ENCODE measurements at regions not wholly inside any gene's neighbourhood (a gene's known extent, or its start where the extent isn't known, plus 50 kb on each side); places are given as distances from the start of the nearest gene placed in this dataset.
"Not testable (repeated sequence)": the region's sequence is repeated elsewhere in the genome, so short reads cannot be mapped to it uniquely, and the experiment has no call there.

DNA sequence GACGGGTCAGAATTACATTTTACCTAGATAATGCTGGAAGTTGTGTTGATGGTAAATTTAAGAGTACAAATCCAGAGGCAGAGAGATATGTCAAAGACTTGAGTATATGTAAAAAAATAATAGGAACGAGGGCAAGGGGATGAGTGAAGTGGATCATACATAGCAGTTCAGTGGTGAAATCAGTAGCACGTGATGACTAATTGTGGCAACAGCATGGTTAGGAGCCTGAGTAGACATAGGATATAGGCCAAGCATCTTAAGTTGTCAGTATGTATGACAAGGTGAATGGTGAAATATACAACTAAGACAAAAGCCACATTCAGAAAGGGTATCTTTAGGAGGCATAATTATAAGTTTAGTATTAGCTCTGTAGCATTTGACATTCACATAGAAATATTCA is 826.5 kb upstream of the PIK3C3 start:
- no peak for DNase-seq (ENCODE audit: low read depth)

DNA sequence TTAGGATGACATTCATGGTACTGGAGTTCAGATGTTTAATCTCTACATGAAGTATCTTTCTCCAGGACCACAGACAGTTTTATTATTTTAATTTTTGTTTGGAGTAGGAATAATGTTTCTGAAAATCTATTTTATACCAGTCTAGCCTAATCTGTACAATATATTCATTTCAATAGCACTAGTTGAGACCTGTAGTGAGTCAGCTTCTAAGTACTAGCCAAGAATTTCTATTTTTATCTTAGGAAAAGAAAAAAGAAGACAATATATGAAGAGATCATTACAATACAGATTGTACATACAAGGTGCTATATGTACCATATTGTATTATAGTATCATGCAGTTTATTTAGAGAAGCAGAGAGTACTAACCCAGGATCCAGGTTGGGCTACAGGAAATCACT is 826.9 kb upstream of the PIK3C3 start:
- no peak for DNase-seq (ENCODE audit: low read depth)

DNA sequence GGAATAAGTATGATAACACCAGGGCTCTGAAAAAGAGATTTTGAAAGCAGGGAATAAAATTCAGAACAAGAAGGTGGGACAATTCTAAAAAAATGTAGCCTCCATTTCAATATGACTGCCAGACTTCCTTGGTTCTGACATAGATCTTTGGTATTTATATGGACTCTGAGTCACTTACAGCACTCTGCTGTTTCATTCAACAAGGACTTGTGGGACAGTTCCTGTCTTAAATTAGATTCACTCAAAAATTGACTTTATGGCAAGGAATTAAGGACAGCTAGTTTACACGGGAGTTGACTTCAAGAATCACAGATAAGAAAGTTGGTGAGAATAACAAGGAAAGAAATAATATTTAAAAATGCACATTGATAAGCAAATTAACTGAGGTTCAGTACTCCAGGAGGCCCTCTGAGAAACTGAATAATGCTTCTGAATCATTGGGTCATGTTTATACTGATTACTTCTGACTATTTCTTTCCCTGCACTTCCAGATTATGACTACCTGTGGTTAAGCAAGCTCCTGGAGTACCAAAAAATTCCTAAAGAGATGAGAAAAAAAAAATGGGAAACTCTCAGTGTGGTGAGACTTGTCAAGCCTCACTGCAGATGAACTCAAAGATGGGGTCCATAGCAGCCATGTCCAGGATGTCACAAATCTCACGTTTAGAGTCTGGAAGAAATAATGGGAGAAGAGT is 828.3 kb upstream of the PIK3C3 start:
- DNase-seq (ENCODE audit: low read depth), result no peak

- DNase-seq (ENCODE audit: low read depth), result no peak
Measured at GRCh38 chr18:41121116-41121826, 833.8 kb upstream of the PIK3C3 start.

DNA sequence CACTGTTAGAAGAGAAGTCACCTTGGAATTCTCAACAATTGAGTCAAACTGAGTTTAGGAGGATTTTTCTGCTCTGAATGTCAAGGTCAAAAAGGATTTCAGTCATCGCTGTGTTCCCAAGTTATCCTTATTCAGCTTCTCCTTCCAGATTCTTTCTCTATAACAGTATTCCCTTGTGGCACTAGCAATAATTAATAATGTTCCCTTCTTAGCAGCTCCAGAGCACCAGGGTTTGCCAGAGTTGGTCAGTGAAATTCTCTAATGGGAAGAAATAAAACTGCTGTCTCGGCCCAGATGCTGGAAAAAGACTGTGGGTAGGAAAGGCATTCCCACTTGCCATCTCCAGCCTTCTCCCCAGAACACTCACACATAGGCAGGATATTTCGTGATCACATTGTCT is 836.0 kb upstream of the PIK3C3 start:
- no peak for DNase-seq (ENCODE audit: low read depth)

- DNase-seq (ENCODE audit: low read depth), result no peak
Measured at GRCh38 chr18:41113885-41114482, 841.0 kb upstream of the PIK3C3 start.

GRCh38 chr18:41099451-41099850 is 855.6 kb upstream of the PIK3C3 start:
- DNase-seq (ENCODE audit: low read depth), result no peak

DNA sequence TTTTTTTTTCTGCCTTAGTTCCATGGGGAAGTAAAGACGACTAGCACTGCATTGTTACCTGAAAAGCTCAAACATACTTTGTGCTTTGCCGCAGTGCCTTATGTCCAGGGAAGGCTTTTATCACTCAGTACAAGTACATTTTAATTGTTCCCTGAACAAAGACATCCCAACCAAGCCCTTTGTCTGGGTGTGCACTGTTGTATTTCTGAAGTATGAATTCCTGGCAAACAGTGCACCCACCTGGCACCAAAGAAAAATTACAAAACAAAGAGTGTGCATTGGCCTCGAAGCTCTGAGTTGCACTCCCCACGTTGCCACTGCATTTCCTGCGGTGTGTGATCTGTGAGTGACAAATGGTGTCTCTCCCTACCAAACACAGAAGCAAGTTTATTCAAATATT is 858.5 kb upstream of the PIK3C3 start:
- no peak for DNase-seq (ENCODE audit: low read depth)

DNA sequence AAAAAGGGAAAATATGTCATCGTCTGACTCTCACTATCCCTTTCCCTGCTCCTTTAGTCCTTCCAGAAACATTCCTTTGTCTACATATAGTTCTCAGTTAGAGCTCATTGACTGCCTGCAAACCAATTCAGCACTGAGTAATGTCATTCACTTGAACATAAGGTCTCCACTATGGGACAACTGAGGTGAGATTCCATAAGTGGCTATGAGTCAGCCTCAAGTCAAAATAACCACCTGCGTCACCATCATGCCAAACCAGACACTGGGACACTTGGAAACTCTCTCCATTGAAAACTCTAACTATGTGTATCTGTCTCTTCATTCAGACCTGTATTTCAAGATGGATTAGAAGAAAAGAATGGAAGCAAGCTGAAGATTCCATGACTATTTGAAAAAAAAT is 878.0 kb upstream of the PIK3C3 start:
- no peak for DNase-seq (ENCODE audit: low read depth)

GRCh38 chr18:41075212-41075611 is 879.8 kb upstream of the PIK3C3 start:
- DNase-seq (ENCODE audit: low read depth), result no peak

- DNase-seq (ENCODE audit: low read depth), result no peak
Measured at GRCh38 chr18:41073372-41073954, 881.6 kb upstream of the PIK3C3 start.

DNA sequence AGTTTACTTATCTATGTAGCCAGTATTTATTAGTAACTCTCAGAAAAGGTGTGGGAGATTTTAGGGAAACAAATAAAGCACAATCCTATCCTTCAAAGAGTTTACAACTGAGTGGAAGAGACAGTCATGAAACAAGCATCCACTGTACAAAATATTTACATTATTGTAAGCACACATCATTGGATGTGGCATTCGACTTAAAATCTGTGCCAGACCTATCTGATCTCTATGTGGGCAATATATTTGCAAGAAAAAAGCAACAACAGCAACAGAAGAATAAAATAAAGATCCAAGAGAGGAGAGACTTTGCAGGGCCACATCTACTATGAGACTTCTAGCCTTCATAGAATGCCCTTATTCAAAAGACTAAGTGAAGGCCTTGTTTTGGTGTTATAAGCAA is 882.1 kb upstream of the PIK3C3 start:
- no peak for DNase-seq (ENCODE audit: low read depth)

DNA sequence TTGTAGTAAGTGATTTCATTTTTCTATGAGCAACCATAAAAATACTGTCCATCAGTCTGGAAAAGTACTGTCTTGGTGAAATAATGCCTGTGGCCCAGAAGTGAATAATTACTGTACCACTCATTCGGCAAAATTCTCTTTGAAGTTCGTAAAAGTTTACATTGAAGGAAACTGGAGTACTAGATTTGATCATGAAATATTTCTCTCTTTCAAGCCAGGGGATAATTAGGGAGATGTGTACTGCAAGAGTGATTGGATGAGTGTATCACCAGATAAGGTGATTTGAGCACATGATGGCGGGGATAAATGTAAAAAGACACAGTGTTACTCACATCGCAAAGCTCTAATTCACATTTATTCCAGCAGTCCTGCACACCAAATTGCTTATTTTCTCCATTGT is 883.2 kb upstream of the PIK3C3 start:
- DNase-seq (ENCODE audit: low read depth), result no peak

DNA sequence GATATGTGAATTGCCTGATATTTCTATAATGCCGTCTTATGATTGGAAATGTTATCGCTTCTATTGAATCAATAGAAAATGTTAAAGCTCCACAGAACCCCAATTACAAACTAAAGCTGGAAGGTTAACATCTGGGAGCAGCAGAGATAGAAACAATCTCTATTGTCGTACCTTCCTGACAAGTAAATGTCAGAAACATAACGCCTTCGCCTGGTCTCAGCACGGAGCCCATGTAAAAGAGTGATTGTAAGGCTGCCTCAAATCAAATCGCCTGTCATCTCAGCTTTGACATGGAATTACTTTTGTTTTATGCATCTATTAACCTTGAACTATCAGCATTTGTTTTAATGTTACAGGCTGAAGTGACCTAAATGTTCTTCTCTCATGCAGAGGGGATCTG is 885.9 kb upstream of the PIK3C3 start:
- DNase-seq (ENCODE audit: low read depth), result no peak

GRCh38 chr18:41064916-41065315 is 890.1 kb upstream of the PIK3C3 start:
- DNase-seq (ENCODE audit: low read depth), result no peak

DNA sequence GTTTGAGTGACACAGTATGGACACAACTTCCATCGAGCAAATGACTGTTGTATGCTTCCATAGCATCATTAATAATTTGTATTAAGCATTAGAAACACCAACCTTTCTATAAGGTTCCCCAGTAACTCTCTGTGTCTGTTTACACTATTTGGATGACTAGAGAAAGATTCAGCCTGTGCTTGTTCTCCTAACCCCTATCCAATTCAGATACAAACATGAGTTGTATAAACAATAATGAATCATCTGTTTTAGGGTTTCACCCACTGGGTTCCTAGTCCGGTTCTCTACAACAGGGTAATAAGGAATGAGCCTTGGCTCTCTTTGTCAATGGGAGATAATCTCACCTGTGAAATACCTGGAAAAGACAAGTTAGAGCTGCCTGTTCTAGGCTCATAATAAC is 894.1 kb upstream of the PIK3C3 start:
- no peak for DNase-seq (ENCODE audit: low read depth)

DNA sequence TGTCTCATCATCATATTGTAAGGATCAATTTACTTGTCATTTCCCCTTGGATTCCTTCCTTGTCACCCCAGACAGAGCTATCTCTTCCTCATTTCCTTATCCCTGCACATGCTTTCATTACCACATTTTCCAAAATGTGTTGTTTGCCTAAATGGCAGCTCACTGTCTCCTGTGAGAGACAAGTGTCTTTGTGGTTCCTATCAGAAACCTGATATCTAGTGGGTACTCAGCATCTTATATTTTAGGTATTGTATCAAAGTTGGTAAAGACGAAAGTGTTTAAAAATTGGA is 896.0 kb upstream of the PIK3C3 start:
- DNase-seq (ENCODE audit: low read depth), result no peak

DNA sequence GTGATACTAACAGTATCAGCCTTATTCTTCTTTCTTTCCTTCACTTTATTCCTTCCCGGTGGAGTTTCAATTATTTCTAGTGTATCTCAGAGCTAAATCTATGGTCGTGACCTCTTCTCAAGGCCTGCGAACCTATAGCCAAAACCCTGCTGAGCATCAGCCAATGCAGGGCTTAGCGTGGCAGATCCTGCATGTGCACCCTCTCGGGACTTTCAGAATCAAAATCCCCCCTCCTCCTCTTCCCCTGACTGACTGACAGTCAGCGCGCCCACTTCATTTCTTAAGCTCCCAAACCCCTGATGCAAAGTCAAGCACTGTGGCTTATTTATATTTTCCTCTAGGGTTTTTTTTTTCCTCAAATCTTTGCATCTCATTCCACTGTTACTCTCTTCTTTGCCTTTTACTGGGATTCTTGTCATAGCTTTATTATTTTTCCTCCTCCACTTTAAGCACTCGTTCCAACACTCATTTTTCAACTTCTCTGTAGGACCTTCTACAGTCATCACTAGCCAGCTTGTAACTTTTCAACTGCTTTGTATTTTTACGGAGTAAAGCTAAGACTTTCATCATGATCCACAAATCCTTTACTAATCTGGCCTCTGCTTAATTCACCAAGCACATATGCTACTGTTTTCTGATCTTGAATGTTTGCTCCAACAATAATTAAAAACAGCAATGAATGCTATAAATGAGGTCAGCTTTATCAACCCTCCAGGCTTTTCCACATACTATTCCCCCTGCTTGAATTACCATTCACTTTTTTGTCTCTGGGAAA is 896.5 kb upstream of the PIK3C3 start:
- no peak for DNase-seq (ENCODE audit: low read depth)

GRCh38 chr18:41052625-41053024 is 902.4 kb upstream of the PIK3C3 start:
- no peak for DNase-seq (ENCODE audit: low read depth)

- not testable (repeated sequence) for DNase-seq (ENCODE audit: low read depth)
Measured at GRCh38 chr18:41046250-41046649, 908.8 kb upstream of the PIK3C3 start.

GRCh38 chr18:41043876-41044275 is 911.2 kb upstream of the PIK3C3 start:
- no peak for DNase-seq (ENCODE audit: low read depth)

DNA sequence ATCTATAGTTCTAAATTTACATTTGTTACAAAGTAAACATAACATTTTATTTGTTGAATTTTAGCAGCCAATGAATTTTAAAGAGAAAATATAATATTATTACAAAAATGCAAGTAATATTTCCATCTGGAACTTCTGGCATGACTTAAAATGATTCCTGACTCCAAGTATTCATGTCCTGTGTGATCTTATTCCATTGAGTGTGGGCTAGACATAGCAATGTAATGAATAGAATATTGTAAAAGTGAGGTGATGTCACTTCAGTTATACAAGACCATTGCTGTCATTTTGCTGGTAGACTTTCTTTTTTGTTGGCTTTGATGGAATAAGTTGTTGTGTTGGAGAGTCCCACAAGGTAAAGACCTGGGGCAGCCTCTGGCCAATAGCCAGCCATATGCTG is 912.2 kb upstream of the PIK3C3 start:
- DNase-seq (ENCODE audit: low read depth), result no peak

GRCh38 chr18:41038071-41038470 is 917.0 kb upstream of the PIK3C3 start:
- no peak for DNase-seq (ENCODE audit: low read depth)
